SH-SY5Y (cell line): ENCODE measurements at regions not wholly inside any gene's neighbourhood (a gene's known extent, or its start where the extent isn't known, plus 50 kb on each side); places are given as distances from the start of the nearest gene placed in this dataset.

Experiments used
- GATA2 ChIP-seq: IDR thresholded peaks from 2 replicates; pipeline ENCODE4 v1.6.1; 2011; ENCODE audit warnings: mild to moderate bottlenecking, low read depth, low read length
- GATA3 ChIP-seq: IDR thresholded peaks from 2 replicates; pipeline ENCODE4 v1.6.1; 2011; ENCODE audit warnings: low read depth, mild to moderate bottlenecking, low read length, moderate library complexity

DNA sequence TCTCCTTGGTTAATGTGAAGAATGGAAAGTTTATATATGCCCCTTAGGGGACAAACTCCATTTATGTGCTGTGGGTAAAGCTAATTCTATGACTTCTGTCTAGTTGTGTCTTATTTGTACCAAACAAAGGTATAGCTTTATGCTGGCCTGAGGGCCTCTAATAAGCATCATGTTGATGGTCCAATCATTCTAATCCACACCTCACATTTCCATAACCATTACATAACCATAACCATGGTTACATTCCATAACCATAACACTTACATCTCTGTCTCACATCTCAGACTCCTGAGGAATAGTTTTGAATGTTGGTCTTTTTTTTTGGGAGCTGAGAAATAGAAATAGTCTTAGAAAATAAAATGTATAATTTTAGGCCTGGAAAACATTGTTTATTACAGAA is 1097.1 kb downstream of the FLRT2 start:
- TF ChIP-seq GATA3 (no peak), GATA2 (no peak)

DNA sequence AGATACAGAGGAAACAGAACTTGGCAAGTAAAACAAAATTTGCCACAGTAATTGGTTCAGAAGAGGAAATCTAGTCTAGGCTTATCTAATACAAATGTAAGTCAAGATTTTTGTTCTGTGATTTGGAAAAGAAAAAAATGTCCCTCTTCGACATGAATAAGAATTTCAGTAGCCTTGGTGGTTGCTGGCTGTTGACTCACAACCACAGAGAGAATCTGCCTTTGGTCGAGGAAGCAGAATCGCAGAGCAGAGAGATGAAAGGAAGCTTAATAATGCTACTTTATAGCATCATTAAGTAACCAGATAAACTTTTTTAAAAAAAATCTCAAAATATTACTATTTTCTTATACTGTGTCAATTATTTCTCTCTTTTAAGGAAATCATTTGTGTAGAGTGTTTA is 1096.6 kb downstream of the FLRT2 start:
- no peak for TF ChIP-seq GATA3
- no peak for TF ChIP-seq GATA2

DNA sequence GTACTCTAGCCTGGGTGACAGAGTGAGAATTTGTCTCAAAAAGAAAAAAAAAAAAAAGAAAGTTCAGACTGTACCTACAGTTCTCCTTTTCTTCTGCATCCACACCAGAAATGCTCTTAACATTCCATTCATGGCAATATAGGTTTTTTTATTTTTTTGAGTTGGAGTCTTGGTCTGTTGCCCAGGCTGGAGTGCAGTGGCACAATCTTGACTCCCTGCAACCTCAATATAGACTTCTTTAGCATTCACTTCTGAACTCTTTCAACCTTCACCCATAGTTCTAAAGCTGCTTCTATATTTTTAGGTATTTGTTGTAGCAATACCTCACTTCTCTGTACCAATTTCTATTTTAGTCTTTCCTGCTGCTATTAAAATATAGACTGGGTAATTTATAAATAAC is 1095.7 kb downstream of the FLRT2 start:
- TF ChIP-seq GATA3 (no peak), GATA2 (no peak)

DNA sequence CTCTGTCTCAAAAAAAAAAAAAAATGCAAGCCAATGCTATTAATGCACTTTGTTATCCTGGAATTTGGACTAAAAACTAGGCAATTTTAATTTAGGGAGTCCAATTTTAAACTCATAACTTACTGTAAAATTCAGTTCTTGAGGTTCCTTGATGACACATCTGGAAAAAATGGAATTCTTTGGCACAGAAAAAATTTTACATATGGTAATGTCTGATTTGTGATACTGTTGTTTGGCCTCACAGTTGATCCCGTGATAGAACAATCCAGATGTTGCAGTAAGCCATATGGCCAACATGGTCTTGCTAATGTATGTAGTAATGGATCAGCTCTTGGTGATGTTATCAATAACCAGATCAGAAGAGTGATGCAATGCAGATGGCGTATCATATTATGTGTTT is 1089.8 kb downstream of the FLRT2 start:
- TF ChIP-seq GATA2 (no peak), GATA3 (no peak)

DNA sequence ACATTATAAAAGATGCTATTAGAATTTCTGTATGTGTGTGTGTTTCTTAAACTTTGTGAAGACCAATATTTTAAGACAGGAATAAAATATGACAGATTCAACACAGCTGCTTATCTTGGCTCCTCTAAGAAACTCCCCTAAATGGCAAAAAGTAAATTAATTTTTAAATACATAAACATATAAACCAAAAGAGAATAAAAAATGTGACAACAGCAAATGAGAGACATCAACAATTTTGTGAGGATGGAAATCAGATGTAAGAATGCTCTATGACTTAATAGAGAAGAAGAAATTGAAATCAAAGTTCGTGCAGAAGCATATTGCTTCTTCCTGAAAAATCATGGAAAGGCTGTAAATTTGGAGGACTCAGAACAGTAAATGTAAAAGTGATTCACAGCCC is 1083.8 kb downstream of the FLRT2 start:
- TF ChIP-seq GATA2 (no peak), GATA3 (no peak)

DNA sequence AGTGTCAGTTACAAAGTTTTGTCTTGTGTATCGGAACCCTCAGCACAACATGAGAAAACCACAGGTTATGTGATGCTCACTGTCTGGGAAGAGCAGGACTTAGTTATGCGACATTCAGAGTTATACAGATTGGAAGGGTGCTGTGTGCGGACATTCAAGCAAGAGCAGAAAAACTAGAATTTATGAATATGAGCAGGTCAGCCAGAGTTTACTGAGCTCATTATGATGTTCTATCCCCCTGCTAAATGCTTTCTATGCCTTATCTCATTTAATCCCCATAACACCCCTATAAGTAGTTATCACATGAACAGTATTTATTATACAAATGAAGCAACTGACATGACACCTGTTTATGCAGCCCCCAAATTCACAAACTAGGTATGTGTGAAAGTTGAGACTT is 1083.2 kb downstream of the FLRT2 start:
- TF ChIP-seq GATA3, result no peak
- TF ChIP-seq GATA2, result no peak

DNA sequence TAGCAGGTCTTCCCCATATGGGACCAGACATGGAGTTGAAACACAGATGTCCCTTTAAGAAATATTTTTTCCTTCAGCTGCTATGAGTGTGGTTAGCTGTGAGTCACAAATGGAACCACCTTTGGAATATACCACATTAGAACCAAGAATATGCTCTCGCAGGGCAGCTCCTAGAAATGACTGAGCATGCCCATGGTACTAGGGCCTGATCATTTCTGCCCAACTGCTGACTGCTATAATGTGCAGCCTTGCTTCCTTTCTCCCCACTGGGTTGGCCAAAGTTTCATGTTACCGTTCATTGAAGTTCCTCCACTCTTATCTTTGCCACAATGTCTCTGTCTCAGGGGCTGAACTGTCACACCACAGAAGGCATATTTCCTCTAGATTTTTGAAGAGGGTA is 1074.6 kb downstream of the FLRT2 start:
- TF ChIP-seq GATA3 (no peak), GATA2 (no peak)

DNA sequence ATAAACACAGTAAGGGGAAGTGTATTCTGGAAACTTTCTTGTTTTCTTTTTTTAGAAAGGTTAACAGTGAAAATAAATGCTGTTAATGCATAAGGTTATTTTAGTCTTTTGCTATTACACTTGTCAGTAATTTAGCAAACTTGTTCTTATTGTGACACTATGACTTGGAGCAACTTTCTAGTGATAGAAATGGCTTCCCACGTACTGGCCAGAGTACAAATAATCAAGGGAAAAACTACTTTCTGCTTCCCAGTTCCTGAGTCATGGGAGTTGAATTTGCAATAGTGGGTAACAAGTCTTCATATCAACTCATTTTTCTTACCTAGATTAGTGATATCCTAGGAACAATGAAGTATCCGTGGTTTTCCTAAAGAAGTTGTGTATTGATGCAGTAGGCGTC is 1072.3 kb downstream of the FLRT2 start:
- no peak for TF ChIP-seq GATA3
- no peak for TF ChIP-seq GATA2

DNA sequence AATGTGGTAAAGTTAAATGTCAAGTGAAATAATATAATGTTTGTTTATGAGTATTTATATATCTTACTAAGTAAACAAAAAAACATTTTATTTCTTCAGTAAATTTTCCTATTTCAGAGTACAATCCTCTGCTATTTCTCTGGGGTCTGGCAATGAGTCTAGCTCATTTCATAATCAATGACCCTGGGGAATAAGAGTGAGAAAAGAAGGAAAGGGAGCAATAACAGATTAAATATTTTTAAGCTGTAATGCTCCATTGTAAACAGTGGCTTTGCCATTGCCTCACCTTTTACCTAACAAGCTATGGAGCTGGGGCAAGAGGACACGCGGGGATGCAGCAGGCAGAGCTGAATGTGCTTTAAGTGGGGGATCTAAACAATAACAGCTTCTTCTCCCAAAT is 1071.9 kb downstream of the FLRT2 start:
- TF ChIP-seq GATA3, result no peak
- TF ChIP-seq GATA2, result no peak

DNA sequence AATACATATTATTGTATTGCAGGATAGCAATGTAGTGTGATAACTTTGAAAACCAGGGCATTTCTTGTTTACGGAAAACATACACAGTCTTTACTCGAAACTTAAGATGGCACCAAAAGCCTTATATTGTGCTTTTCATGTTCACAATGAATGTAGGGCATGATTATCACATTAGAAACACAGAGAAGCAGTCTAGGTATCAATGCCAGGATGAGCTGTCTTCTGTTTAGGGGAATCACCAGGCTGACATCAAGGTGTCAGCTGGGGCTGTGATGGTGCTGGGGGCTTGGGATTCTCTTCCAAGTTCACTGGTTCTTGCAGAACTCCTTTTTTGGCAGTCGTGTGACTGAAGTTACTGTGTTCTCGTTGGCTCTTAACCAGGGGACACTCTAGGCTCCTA is 1067.3 kb downstream of the FLRT2 start:
- TF ChIP-seq GATA3 (no peak), GATA2 (no peak)

DNA sequence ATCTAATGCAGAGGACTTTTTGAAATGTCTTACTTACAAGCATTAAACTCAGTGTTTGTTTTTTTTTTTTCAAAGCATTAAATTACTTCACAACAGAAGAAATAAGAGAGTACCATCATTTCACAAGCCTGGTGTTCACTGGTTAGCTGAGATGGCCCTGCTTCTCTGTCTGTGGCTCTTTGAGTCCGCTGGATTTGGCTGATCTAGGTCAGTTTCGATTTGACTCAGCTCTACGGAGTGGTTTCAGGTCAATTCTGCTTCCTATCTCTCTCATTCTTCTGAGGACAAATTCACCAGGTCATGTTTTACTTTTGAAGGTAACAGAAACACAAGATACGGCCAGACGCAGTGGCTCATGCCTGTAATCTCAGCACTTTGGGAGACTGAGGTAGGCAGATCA is 1066.1 kb downstream of the FLRT2 start:
- TF ChIP-seq GATA3 (no peak), GATA2 (no peak)

DNA sequence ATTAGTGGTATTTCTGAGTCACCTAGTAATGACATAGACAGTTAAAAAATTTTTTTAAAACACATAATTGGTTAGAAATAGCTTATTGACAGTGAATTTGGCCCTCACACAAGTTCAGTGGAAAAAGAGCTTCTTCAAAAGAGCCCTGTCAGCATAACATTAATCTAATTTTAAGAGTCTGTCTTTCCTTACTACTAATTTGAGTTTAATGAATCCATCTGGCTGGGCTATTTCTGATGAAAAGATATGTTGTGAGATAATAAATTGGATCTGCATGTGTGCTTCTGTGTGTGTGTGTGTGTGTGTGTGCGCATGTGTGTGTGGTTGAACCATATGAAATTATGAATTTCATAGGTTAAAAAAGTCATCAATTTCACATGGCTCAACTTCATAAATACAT is 1045.2 kb downstream of the FLRT2 start:
- peak; percentile 67 for TF ChIP-seq GATA3
- no peak for TF ChIP-seq GATA2

DNA sequence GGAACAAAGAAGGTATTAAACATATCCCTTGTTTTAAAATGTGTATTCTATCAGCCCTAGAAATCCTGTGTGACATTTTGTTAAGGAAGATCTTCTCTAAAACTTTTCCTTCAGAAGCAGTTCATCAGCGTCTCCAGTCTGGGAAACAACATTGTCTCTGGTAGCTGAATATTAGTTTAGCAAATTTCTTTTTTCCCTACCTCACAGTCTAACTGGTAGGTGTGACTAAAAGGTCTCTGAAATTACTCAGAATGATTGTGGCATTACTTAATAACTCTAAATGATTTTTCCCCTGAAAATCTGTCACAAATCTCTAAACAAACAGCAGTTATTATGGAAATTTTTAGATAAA is 1044.8 kb downstream of the FLRT2 start:
- TF ChIP-seq GATA3 (no peak), GATA2 (no peak)

DNA sequence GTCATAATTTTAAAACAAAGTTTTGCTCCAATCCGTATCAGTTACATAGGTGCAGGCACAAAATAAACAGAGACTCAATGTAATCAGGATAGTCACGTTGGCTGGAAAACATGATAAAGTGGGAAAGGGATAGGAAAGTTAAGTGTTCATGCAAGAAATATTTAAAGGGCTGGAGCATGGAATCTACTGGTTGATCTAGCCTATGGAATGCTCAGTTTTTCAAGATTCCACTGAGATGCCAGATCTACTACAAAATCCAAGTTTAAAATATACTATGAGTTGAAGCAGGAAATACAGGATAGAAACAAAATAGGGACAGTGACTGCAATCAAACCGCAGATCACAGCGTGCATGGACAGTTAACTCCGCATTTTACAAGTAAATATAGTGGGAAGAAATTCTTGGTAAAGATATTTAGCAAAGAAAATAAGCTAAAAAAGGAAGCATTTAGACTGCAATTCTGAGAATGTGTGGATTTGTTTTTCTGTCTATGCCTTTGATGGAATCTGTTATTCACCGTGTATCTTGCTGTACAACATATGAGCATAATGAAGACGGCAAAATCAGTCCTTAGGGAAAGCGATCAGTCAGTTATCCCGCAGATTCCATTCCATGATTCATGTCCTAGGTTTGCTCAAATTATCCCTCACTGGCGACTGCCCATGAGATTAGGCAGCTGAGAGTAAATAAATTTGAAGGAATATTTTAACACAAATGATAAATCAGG is 1044.3 kb downstream of the FLRT2 start:
- no peak for TF ChIP-seq GATA2
- no peak for TF ChIP-seq GATA3

DNA sequence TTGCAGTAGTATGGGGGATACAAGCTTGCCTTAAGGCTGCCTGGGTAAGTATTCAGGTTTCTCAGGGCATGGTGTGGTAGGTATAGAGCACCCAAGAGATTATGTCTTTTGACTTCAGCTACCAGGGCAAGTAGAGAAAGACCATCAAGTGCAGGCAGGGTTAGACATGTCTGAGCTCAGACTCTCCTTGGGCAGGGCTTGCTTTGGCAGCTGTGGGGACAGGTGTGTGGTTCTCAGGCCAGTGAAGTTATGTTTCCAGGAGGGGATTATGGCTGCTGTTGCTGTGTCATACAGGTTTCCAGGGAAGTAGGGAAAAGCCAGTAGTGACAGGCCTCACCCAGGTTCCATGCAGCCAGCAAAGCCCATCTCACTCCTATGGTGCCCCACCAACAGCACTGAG is 1040.4 kb downstream of the FLRT2 start:
- no peak for TF ChIP-seq GATA3
- TF ChIP-seq GATA2, result no peak

DNA sequence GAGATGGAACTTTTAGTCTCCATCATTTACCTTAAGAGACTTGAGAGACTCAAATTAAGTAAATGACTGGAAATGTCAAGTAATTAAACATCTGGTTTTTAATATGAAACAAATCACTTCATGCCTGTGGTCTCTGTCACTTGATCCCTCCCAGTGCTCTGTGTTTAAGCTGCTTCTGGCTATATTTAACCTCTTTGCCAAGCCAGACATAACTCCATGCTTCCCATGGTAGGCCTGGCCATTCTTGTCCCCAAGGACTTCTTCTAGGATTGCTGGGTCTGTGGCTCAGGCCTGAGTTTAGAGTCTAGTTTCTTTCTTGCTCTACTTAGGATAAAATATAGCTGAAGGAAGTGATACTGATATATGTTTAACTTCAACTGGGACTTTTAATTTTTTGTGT is 1013.6 kb downstream of the FLRT2 start:
- no peak for TF ChIP-seq GATA3
- no peak for TF ChIP-seq GATA2
